Activated B cell treated with CpG ODN at 0.5 μM for 24 hours (primary cell): ENCODE measurements at regions not wholly inside any gene's neighbourhood (a gene's known extent, or its start where the extent isn't known, plus 50 kb on each side); places are given as distances from the start of the nearest gene placed in this dataset.

Experiments
- ATAC-seq: fragments of 200-7000 bp; cut with Tn5 transposase; one replicate; pipeline ENCODE4 v1.10.0; 2021; ENCODE audit warnings: low read depth, mild to moderate bottlenecking, moderate library complexity
- CTCF ChIA-PET: fragments of 350-600 bp; sonication (Branson Sonifier 250); formaldehyde crosslinking; loops from one replicate; lab custom pipeline; 2021; ENCODE audit warnings: antibody characterized with exemption; lab: Charles Lee
- POLR2A ChIA-PET: fragments of 350-600 bp; sonication (Branson Sonifier 250); formaldehyde crosslinking; loops from one replicate; lab custom pipeline; 2021; ENCODE audit warnings: antibody characterized with exemption; lab: Charles Lee
- DNase-seq: peaks from one replicate; pipeline ENCODE4 v3.0.0; 2022
- H3K27ac Mint-ChIP-seq: one replicate; pipeline ENCODE4 v1.8.0; 2020; ENCODE audit warnings: mixed read lengths
- H3K27me3 Mint-ChIP-seq: one replicate; pipeline ENCODE4 v1.8.0; 2021; ENCODE audit warnings: mixed read lengths
- H3K36me3 Mint-ChIP-seq: one replicate; pipeline ENCODE4 v1.8.0; 2021; ENCODE audit warnings: low read depth, mixed read lengths
- H3K4me1 Mint-ChIP-seq: one replicate; pipeline ENCODE4 v1.8.0; 2021; ENCODE audit warnings: mixed read lengths
- H3K4me3 Mint-ChIP-seq: one replicate; pipeline ENCODE4 v1.8.0; 2020; ENCODE audit warnings: mild to moderate bottlenecking, mixed read lengths
- H3K9me3 Mint-ChIP-seq: one replicate; pipeline ENCODE4 v1.8.0; 2020; ENCODE audit warnings: mixed read lengths
- intact Hi-C: fragments of 100-400 bp; cut with micrococcal nuclease; formaldehyde crosslinking; loops from one replicate; pipeline ENCODE4 v1.15.1; 2024
- TF ChIP-seq, protein P1 (sequence below): fragments of 200-600 bp; IDR thresholded peaks from one replicate; pipeline ENCODE4 v1.8.0; 2022; ENCODE audit warnings: antibody characterized with exemption, mild to moderate bottlenecking

DNA sequence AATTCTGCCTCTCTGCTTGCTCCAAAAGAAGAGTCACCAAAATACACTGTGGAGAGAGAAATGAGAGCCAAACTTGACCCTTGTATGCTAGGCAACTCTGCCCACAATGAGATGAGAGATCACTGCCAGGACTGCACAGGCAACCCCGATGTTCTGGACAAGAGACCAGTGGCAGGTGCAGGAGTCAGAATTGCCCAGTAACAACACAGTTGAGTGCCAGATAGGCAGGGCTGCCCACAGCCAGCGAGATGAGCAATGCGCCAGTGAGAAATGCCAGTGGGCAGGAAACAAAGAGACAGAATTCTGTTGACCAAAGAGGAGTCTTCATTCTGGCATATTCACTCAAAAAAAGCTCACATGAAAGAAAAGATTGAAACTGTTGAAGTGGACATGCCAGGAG lies 570.7 kb downstream of the CAAP1 start:
- ChIA-PET CTCF (no interaction called here), POLR2A (no interaction called here)
- no peak overlapping the region for H3K4me3 Mint-ChIP-seq
- H3K9me3 Mint-ChIP-seq: no peaks in the 10 kb centered on the region
- H3K4me1 Mint-ChIP-seq: no peaks in the 10 kb centered on the region
- DNase-seq (no peak), ATAC-seq (no peak)
- intact Hi-C loops: no loop called here
- H3K27ac Mint-ChIP-seq: no peak overlapping the region
- H3K27me3 Mint-ChIP-seq: no peaks in the 10 kb centered on the region
- TF ChIP-seq, protein P1, sequence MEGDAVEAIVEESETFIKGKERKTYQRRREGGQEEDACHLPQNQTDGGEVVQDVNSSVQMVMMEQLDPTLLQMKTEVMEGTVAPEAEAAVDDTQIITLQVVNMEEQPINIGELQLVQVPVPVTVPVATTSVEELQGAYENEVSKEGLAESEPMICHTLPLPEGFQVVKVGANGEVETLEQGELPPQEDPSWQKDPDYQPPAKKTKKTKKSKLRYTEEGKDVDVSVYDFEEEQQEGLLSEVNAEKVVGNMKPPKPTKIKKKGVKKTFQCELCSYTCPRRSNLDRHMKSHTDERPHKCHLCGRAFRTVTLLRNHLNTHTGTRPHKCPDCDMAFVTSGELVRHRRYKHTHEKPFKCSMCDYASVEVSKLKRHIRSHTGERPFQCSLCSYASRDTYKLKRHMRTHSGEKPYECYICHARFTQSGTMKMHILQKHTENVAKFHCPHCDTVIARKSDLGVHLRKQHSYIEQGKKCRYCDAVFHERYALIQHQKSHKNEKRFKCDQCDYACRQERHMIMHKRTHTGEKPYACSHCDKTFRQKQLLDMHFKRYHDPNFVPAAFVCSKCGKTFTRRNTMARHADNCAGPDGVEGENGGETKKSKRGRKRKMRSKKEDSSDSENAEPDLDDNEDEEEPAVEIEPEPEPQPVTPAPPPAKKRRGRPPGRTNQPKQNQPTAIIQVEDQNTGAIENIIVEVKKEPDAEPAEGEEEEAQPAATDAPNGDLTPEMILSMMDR: no peak
- H3K36me3 Mint-ChIP-seq: no peaks in the 10 kb centered on the region

GRCh38 chr9:26319859-26320258 lies 572.7 kb downstream of the CAAP1 start:
- no peaks in the 10 kb centered on the region for H3K4me1 Mint-ChIP-seq
- no peak overlapping the region for H3K4me3 Mint-ChIP-seq
- intact Hi-C loops: no loop called here
- DNase-seq (no peak), ATAC-seq (no peak)
- H3K27ac Mint-ChIP-seq: no peak overlapping the region
- no peaks in the 10 kb centered on the region for H3K9me3 Mint-ChIP-seq
- POLR2A ChIA-PET: no interaction called here
- H3K27me3 Mint-ChIP-seq: no peaks in the 10 kb centered on the region
- TF ChIP-seq, protein P1: no peak
- no peaks in the 10 kb centered on the region for H3K36me3 Mint-ChIP-seq
- CTCF ChIA-PET: no interaction called here

DNA sequence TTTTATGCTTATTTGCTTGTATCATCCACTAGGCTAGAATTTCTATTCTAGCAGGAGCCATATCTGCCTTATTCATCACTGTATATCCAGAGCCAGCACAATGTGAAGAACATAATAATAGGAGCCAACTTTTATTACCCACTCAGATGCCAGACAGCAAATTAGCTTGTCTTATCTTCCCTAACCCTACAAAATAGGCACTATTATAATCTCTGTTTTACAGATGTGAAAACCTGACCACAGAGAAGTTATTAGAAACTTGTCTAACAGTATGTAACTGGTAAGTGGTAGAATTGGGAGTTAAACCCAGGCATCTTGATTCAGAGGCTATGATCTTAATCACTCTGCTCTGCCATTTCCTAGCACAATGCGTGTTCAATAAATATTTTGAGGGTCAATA lies 579.5 kb downstream of the CAAP1 start:
- Mint-ChIP-seq H3K36me3 (no peaks in the 10 kb centered on the region), H3K9me3 (no peaks in the 10 kb centered on the region), H3K27me3 (no peaks in the 10 kb centered on the region), H3K27ac (no peak overlapping the region), H3K4me3 (no peak overlapping the region), H3K4me1 (no peaks in the 10 kb centered on the region)
- ATAC-seq (no peak), DNase-seq (no peak)
- CTCF ChIA-PET: no interaction called here
- POLR2A ChIA-PET: no interaction called here
- TF ChIP-seq, protein P1: no peak
- intact Hi-C loops: no loop called here

- no peak overlapping the region for H3K4me3 Mint-ChIP-seq
- DNase-seq (no peak), ATAC-seq (no peak)
- CTCF ChIA-PET: no interaction called here
- H3K4me1 Mint-ChIP-seq: no peaks in the 10 kb centered on the region
- H3K27ac Mint-ChIP-seq: no peak overlapping the region
- intact Hi-C loops: no loop called here
- H3K36me3 Mint-ChIP-seq: no peaks in the 10 kb centered on the region
- no peaks in the 10 kb centered on the region for H3K27me3 Mint-ChIP-seq
- H3K9me3 Mint-ChIP-seq: peaks cover 2% of the 10 kb centered on the region
- POLR2A ChIA-PET: no interaction called here
- TF ChIP-seq, protein P1: no peak
Measured at GRCh38 chr9:26311463-26311995, 581.1 kb downstream of the CAAP1 start.

GRCh38 chr9:26310294-26310693 lies 582.3 kb downstream of the CAAP1 start:
- ATAC-seq: no peak
- intact Hi-C loops: no loop called here
- Mint-ChIP-seq H3K27ac (no peak overlapping the region), H3K4me1 (no peaks in the 10 kb centered on the region), H3K9me3 (peaks cover 2% of the 10 kb centered on the region), H3K4me3 (no peak overlapping the region), H3K36me3 (no peaks in the 10 kb centered on the region), H3K27me3 (no peaks in the 10 kb centered on the region)
- POLR2A ChIA-PET: no interaction called here
- CTCF ChIA-PET: no interaction called here
- TF ChIP-seq, protein P1: no peak
- no peak for DNase-seq
